GM23338 (cell line): ENCODE measurements at regions not wholly inside any gene's neighbourhood (a gene's known extent, or its start where the extent isn't known, plus 50 kb on each side); places are given as distances from the start of the nearest gene placed in this dataset.

ENCODE experiments used
- ATAC-seq: fragments of 200-7000 bp; cut with Tn5 transposase; 3 replicates; pipeline ENCODE4 v1.9.1; 2020
- DNase-seq: peaks from one replicate; pipeline ENCODE4 v3.0.0-alpha.2; 2015; ENCODE audit warnings: low spot score
- H2AFZ ChIP-seq: fragments of 200-600 bp; sonication (generic); 2 replicates; pipeline ENCODE4 v1.8.0; 2016; ENCODE audit warnings: antibody characterized with exemption, mild to moderate bottlenecking, moderate library complexity
- H3F3A ChIP-seq: fragments of 200-600 bp; sonication (generic); replicated peaks from 2 replicates; pipeline ENCODE4 v1.8.0; 2017; ENCODE audit warnings: antibody characterized with exemption, mixed run types, low read depth
- H3K27ac ChIP-seq: fragments of 200-600 bp; sonication (generic); 2 replicates; pipeline ENCODE4 v1.6.1; 2016; ENCODE audit warnings: low read depth
- H3K27me3 ChIP-seq: fragments of 200-600 bp; sonication (generic); 2 replicates; pipeline ENCODE4 v1.8.0; 2016; ENCODE audit warnings: mild to moderate bottlenecking, mixed run types, moderate library complexity; ENCODE audit not compliant: insufficient read depth
- H3K36me3 ChIP-seq: fragments of 200-600 bp; sonication (generic); 2 replicates; pipeline ENCODE4 v1.8.0; 2016; ENCODE audit warnings: mild to moderate bottlenecking; ENCODE audit not compliant: insufficient read depth
- H3K4me1 ChIP-seq: fragments of 200-600 bp; sonication (generic); 2 replicates; pipeline ENCODE4 v1.8.0; 2016; ENCODE audit warnings: mild to moderate bottlenecking, moderate library complexity; ENCODE audit not compliant: insufficient read depth
- H3K4me2 ChIP-seq: fragments of 200-600 bp; sonication (generic); 2 replicates; pipeline ENCODE4 v1.7.1; 2017; ENCODE audit warnings: mixed run types
- H3K4me3 ChIP-seq: fragments of 200-600 bp; sonication (generic); 2 replicates; pipeline ENCODE4 v1.6.1; 2016; ENCODE audit warnings: mixed run types
- H3K79me2 ChIP-seq: fragments of 200-600 bp; sonication (generic); replicated peaks from 2 replicates; pipeline ENCODE4 v1.8.0; 2017; ENCODE audit warnings: mild to moderate bottlenecking; ENCODE audit not compliant: insufficient read depth
- H3K9me2 ChIP-seq: fragments of 200-600 bp; sonication (generic); 2 replicates; pipeline ENCODE4 v1.8.0; 2017; ENCODE audit not compliant: insufficient read depth
- H4K20me1 ChIP-seq: fragments of 200-600 bp; sonication (generic); replicated peaks from 2 replicates; pipeline ENCODE4 v1.8.0; 2017; ENCODE audit warnings: mild to moderate bottlenecking; ENCODE audit not compliant: insufficient read depth
- H3K27ac Mint-ChIP-seq: 2 replicates; pipeline ENCODE4 v1.8.0; 2020; ENCODE audit warnings: inconsistent platforms, mild to moderate bottlenecking, moderate library complexity, mixed read lengths
- H3K27me3 Mint-ChIP-seq: 3 replicates; pipeline ENCODE4 v1.8.0; 2022; ENCODE audit warnings: low read depth, mild to moderate bottlenecking, moderate library complexity, mixed read lengths, inconsistent platforms; ENCODE audit not compliant: insufficient read depth, poor library complexity
- H3K36me3 Mint-ChIP-seq: 3 replicates; pipeline ENCODE4 v1.8.0; 2021; ENCODE audit warnings: low read depth, mild to moderate bottlenecking, inconsistent platforms, moderate library complexity, mixed read lengths
- H3K4me1 Mint-ChIP-seq: 3 replicates; pipeline ENCODE4 v1.8.0; 2020; ENCODE audit warnings: mild to moderate bottlenecking, inconsistent platforms, mixed read lengths
- H3K4me3 Mint-ChIP-seq: 3 replicates; pipeline ENCODE4 v1.8.0; 2021; ENCODE audit warnings: moderate library complexity, mild to moderate bottlenecking, inconsistent platforms, mixed read lengths
- H3K9me3 Mint-ChIP-seq: 3 replicates; pipeline ENCODE4 v1.8.0; 2020; ENCODE audit warnings: moderate library complexity, mild to moderate bottlenecking, inconsistent platforms, mixed read lengths
- CREB1 ChIP-seq: fragments of 250-450 bp; sonication (Bioruptor Pico); IDR thresholded peaks from 2 replicates; pipeline ENCODE4 v1.5.0; 2020; ENCODE audit warnings: low read depth, mild to moderate bottlenecking, moderate library complexity
- ETS1 ChIP-seq: IDR thresholded peaks from 2 replicates; pipeline ENCODE4 v1.6.1; 2016; ENCODE audit warnings: antibody characterized with exemption
- EZH2 ChIP-seq: fragments of 200-600 bp; sonication (generic); IDR thresholded peaks from one replicate; pipeline ENCODE4 v1.8.0; 2017; ENCODE audit warnings: antibody characterized with exemption, mild to moderate bottlenecking, low read depth; ENCODE audit not compliant: unreplicated experiment
- EZH2phosphoT487 ChIP-seq: fragments of 200-600 bp; sonication (generic); IDR thresholded peaks from one replicate; pipeline ENCODE4 v1.8.1; 2018; ENCODE audit warnings: antibody characterized with exemption; ENCODE audit not compliant: unreplicated experiment
- JUNB ChIP-seq: IDR thresholded peaks from one replicate; pipeline ENCODE4 v1.6.1; 2016; ENCODE audit warnings: antibody characterized with exemption; ENCODE audit not compliant: unreplicated experiment
- NANOG ChIP-seq: IDR thresholded peaks from 2 replicates; pipeline ENCODE4 v1.6.1; 2016; ENCODE audit warnings: antibody characterized with exemption, borderline replicate concordance
- POLR2AphosphoS5 ChIP-seq: IDR thresholded peaks from 2 replicates; pipeline ENCODE4 v1.6.1; 2016; ENCODE audit warnings: antibody characterized with exemption, low read depth
- REST ChIP-seq: IDR thresholded peaks from one replicate; pipeline ENCODE4 v1.6.1; 2018; ENCODE audit warnings: antibody characterized with exemption; ENCODE audit not compliant: unreplicated experiment
- STAT1 ChIP-seq: IDR thresholded peaks from one replicate; pipeline ENCODE4 v1.6.1; 2016; ENCODE audit warnings: antibody characterized with exemption; ENCODE audit not compliant: unreplicated experiment
- ZNF114 ChIP-seq: fragments of 250-450 bp; sonication (Bioruptor Pico); IDR thresholded peaks from 2 replicates; pipeline ENCODE4 v1.5.0; 2020; ENCODE audit warnings: mild to moderate bottlenecking, moderate library complexity
- ZNF331 ChIP-seq: fragments of 250-450 bp; sonication (Bioruptor Pico); IDR thresholded peaks from 2 replicates; pipeline ENCODE4 v1.5.0; 2020; ENCODE audit warnings: low read depth, mild to moderate bottlenecking, moderate library complexity
- ZNF462 ChIP-seq: fragments of 250-450 bp; sonication (Bioruptor Pico); IDR thresholded peaks from 2 replicates; pipeline ENCODE4 v1.5.0; 2020; ENCODE audit warnings: mild to moderate bottlenecking, moderate library complexity
- TF ChIP-seq, protein P1 (sequence below), 2 experiments: fragments of 200-600 bp in 1 of 2; sonication (generic) in 1 of 2; conservative IDR thresholded peaks; 2 replicates each; pipeline versions ENCODE4 v1.5.1 to v1.6.1; 2016 to 2017; ENCODE audit warnings: antibody characterized with exemption in 2 of 2, low read depth in 2 of 2, mild to moderate bottlenecking in 2 of 2, moderate library complexity in 1 of 2

DNA sequence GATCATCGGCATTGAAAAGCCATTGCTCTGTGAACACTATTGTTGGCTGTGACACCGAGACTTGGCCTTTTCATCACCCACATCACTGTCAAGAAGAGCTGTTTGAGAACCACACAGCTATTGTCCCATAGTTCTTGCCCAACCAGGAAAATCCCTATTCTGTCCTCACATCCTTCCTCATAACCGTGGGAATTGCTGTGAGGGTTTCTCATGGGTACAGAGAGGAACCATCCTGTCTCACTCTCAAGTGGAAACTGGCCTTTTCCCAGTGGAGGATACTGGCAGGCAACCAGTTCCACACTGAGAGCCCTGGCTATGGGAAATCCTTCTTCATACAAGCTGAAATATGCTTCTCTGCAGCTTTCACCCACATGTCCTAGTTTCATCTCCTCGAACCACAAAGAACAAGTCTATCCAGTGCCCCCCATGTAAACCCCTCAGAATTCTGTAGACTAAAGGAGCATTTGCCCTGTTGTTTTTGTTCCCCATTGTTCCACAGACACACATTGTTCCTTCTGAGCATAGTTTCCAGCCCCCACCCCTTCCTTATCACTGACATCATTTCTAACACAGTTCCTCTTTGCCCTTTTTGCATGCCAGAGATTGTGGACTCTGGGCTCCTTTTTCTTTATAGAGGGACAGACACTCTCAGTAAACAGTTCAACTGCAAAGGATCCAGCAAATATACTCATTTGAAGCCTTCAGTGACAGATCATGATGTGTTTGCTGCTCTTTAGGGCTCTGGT is 57.8 kb upstream of the C5orf46 start:
- no peak for TF ChIP-seq REST
- no peak for TF ChIP-seq CREB1 (CRISPR knock-in tag)
- no peak for TF ChIP-seq NANOG
- no peak for TF ChIP-seq EZH2phosphoT487
- no peak for TF ChIP-seq ZNF114 (CRISPR knock-in tag)
- TF ChIP-seq ZNF462 (CRISPR knock-in tag) = no peak
- TF ChIP-seq STAT1 = no peak
- no peak for TF ChIP-seq ZNF331
- TF ChIP-seq JUNB = no peak
- TF ChIP-seq ETS1 = no peak
- TF ChIP-seq POLR2AphosphoS5 = no peak
- no peak for TF ChIP-seq EZH2
- TF ChIP-seq, protein P1, sequence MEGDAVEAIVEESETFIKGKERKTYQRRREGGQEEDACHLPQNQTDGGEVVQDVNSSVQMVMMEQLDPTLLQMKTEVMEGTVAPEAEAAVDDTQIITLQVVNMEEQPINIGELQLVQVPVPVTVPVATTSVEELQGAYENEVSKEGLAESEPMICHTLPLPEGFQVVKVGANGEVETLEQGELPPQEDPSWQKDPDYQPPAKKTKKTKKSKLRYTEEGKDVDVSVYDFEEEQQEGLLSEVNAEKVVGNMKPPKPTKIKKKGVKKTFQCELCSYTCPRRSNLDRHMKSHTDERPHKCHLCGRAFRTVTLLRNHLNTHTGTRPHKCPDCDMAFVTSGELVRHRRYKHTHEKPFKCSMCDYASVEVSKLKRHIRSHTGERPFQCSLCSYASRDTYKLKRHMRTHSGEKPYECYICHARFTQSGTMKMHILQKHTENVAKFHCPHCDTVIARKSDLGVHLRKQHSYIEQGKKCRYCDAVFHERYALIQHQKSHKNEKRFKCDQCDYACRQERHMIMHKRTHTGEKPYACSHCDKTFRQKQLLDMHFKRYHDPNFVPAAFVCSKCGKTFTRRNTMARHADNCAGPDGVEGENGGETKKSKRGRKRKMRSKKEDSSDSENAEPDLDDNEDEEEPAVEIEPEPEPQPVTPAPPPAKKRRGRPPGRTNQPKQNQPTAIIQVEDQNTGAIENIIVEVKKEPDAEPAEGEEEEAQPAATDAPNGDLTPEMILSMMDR (conservative IDR thresholded peaks at IDR 0.05; ENCODE audit: low read depth in 2 of 2) = no peak
- Mint-ChIP-seq H3K36me3 (no peaks in the 10 kb centered on the region), H3K4me1 (no peaks in the 10 kb centered on the region), H3K4me3 (no peak overlapping the region), H3K27ac (no peak overlapping the region), H3K9me3 (no peaks in the 10 kb centered on the region; the same call in 2 of the 3 replicates), H3K27me3 (peaks cover 3% of the 10 kb centered on the region)
- Histone ChIP-seq H3K79me2 (no peaks in the 10 kb centered on the region), H3K4me2 (no peak overlapping the region), H2AFZ (no peak overlapping the region), H3K27ac (no peak overlapping the region), H3K27me3 (no peaks in the 10 kb centered on the region), H3K36me3 (no peaks in the 10 kb centered on the region; the same call in 1 of the 2 replicates), H3F3A (no peaks in the 10 kb centered on the region), H4K20me1 (no peaks in the 10 kb centered on the region; the same call in 1 of the 2 replicates), H3K4me3 (no peak overlapping the region), H3K9me2 (no peaks in the 10 kb centered on the region), H3K4me1 (no peaks in the 10 kb centered on the region)
- ATAC-seq (no peak), DNase-seq (no peak)
